Activated T-helper 2 cell treated with anti-CD3 and anti-CD28 coated beads, Interferon-gamma antibody, Interleukin-2, Interleukin-4, amounts not matched to agents 10 μg/mL and 5 μg/mL and 100 μg/mL, durations not matched to agents 14 hours and 24 hours and 36 hours (primary cell): ENCODE measurements at regions not wholly inside any gene's neighbourhood (a gene's known extent, or its start where the extent isn't known, plus 50 kb on each side); places are given as distances from the start of the nearest gene placed in this dataset.
"Not testable (repeated sequence)": the region's sequence is repeated elsewhere in the genome, so short reads cannot be mapped to it uniquely, and the experiment has no call there.

Experiments used
- DNase-seq: peaks from one replicate; pipeline ENCODE4 v3.0.0; 2021; ENCODE audit warnings: low spot score
- H3K27ac Mint-ChIP-seq: one replicate; pipeline ENCODE4 v1.8.0; 2021; ENCODE audit warnings: mixed read lengths
- H3K27me3 Mint-ChIP-seq: one replicate; pipeline ENCODE4 v1.8.0; 2021; ENCODE audit warnings: low read depth, mixed read lengths
- H3K36me3 Mint-ChIP-seq: one replicate; pipeline ENCODE4 v1.8.0; 2021; ENCODE audit warnings: low read depth, mixed read lengths
- H3K4me1 Mint-ChIP-seq: one replicate; pipeline ENCODE4 v1.8.0; 2021; ENCODE audit warnings: low read depth, mixed read lengths
- H3K4me3 Mint-ChIP-seq: one replicate; pipeline ENCODE4 v1.8.0; 2021; ENCODE audit warnings: low read depth, mild to moderate bottlenecking, moderate library complexity, mixed read lengths
- H3K9me3 Mint-ChIP-seq: one replicate; pipeline ENCODE4 v1.8.0; 2021; ENCODE audit warnings: mixed read lengths
- intact Hi-C: fragments of 100-400 bp; cut with micrococcal nuclease; formaldehyde crosslinking; loops from one replicate; pipeline ENCODE4 v1.15.1; 2023

GRCh38 chr2:7625392-7626138 lies 708.4 kb downstream of the RNF144A start:
- Mint-ChIP-seq H3K27me3 (no peaks in the 10 kb centered on the region), H3K9me3 (peaks cover 16% of the 10 kb centered on the region), H3K36me3 (peaks cover 15% of the 10 kb centered on the region), H3K4me1 (peaks cover 25% of the 10 kb centered on the region), H3K4me3 (no peak overlapping the region), H3K27ac (no peak overlapping the region)
- intact Hi-C loops: no loop called here
- no peak for DNase-seq

DNA sequence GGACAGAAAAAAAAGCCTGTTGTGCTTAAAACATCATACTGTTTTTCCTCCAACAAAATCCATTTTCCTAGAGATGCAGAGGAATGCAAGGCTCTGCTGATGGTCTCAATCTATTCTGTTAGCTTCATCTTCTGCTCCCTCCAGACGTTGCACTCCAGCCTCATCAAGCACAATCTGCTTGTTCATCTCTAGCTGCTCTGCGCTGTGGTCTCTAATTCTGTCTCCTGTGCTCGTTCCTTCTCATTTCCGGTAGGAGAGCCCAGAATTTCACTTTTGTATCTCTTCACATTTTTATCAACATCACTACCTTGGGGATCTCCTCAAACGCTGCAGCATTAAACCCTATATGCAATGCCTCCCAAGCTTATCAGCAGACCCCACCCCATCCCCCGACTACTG lies 708.9 kb downstream of the RNF144A start:
- no peak for DNase-seq
- Mint-ChIP-seq H3K9me3 (peaks cover 15% of the 10 kb centered on the region), H3K36me3 (peaks cover 13% of the 10 kb centered on the region), H3K4me3 (no peak overlapping the region), H3K27me3 (no peaks in the 10 kb centered on the region), H3K4me1 (peaks cover 20% of the 10 kb centered on the region), H3K27ac (no peak overlapping the region)
- intact Hi-C loops: no loop called here

DNA sequence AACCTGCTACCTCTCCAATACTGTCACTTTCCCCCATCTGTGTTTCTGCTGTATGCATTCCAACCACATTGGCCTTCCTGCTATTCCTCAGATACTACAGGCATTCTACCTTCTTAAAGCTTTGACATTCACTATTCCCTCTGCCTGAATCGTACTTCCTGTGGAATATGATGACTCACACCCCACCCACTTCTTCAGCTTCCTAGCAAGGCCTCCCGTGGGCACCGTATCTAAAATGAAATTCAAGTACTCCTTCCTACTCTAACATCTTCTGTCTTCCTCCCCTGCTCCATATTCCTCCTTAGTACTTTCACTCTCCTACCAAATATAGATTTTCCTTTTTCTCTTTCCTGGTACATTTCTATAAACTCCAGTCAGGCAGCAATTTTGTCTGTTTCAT lies 710.4 kb downstream of the RNF144A start:
- intact Hi-C loops: no loop called here
- Mint-ChIP-seq H3K4me1 (peaks cover 12% of the 10 kb centered on the region), H3K9me3 (peaks cover 17% of the 10 kb centered on the region), H3K27me3 (no peaks in the 10 kb centered on the region), H3K4me3 (no peak overlapping the region), H3K27ac (no peak overlapping the region), H3K36me3 (peaks cover 13% of the 10 kb centered on the region)
- no peak for DNase-seq

DNA sequence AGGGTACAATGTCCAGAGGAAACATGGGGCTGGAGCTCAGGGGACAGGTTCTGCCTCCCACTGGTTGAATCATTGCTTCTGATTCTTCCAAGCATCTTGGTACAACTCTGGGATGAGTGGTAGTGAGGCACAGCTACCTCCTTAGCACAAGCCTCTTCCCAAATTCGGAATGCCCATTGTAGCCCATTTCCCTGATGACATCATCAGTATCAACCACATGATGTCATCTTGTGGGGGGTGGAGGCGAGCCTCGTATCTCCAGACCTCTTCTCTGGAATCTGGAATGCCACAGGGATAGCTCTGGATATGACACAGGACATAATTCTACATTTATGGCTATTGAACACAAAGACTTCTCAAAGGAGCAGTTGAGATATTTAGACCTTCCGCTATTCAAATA lies 715.2 kb downstream of the RNF144A start:
- H3K9me3 Mint-ChIP-seq: peaks cover 20% of the 10 kb centered on the region
- H3K36me3 Mint-ChIP-seq: peaks cover 10% of the 10 kb centered on the region
- intact Hi-C loops: no loop called here
- H3K27me3 Mint-ChIP-seq: no peaks in the 10 kb centered on the region
- no peaks in the 10 kb centered on the region for H3K4me1 Mint-ChIP-seq
- no peak overlapping the region for H3K27ac Mint-ChIP-seq
- H3K4me3 Mint-ChIP-seq: no peak overlapping the region
- DNase-seq: no peak

DNA sequence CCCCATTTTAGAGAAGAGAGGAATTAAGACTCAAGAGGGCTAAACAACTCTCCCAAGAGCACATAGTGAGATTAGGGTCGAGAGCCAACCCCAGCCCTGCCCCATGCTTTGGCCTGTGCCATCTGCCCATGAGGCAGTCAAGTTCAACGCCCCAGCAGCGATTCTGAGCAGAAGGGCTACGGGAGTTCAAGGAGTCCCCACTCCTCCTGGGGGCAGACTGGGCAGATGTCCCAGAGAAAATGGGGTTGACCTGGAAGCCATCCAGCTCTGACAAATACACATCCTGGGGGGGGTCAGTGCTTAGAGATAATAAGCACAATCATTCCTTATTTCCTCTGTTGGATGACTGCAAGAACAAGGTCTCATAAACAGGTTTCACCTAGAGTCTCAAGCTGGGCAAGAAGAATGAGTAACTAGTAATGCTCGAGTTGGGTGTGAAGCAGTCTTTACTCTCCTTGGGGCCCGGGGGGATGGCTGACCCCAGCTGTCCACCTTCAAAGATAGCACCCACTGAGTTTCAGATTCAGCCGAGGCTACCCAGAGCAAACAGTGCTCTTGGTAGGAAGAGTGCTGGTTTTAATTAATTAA lies 716.4 kb downstream of the RNF144A start:
- H3K27me3 Mint-ChIP-seq: no peaks in the 10 kb centered on the region
- H3K9me3 Mint-ChIP-seq: peaks cover 23% of the 10 kb centered on the region
- H3K4me1 Mint-ChIP-seq: no peaks in the 10 kb centered on the region
- H3K27ac Mint-ChIP-seq: no peak overlapping the region
- H3K4me3 Mint-ChIP-seq: no peak overlapping the region
- intact Hi-C loops: no loop called here
- no peak for DNase-seq
- H3K36me3 Mint-ChIP-seq: peaks cover 10% of the 10 kb centered on the region

GRCh38 chr2:7634409-7634808 lies 717.2 kb downstream of the RNF144A start:
- no peak overlapping the region for H3K4me3 Mint-ChIP-seq
- peaks cover 24% of the 10 kb centered on the region for H3K9me3 Mint-ChIP-seq
- DNase-seq: no peak
- peaks cover 10% of the 10 kb centered on the region for H3K36me3 Mint-ChIP-seq
- intact Hi-C loops: no loop called here
- H3K27me3 Mint-ChIP-seq: no peaks in the 10 kb centered on the region
- H3K27ac Mint-ChIP-seq: no peak overlapping the region
- H3K4me1 Mint-ChIP-seq: no peaks in the 10 kb centered on the region

GRCh38 chr2:7639476-7639875 lies 722.3 kb downstream of the RNF144A start:
- H3K27ac Mint-ChIP-seq: no peak overlapping the region

DNA sequence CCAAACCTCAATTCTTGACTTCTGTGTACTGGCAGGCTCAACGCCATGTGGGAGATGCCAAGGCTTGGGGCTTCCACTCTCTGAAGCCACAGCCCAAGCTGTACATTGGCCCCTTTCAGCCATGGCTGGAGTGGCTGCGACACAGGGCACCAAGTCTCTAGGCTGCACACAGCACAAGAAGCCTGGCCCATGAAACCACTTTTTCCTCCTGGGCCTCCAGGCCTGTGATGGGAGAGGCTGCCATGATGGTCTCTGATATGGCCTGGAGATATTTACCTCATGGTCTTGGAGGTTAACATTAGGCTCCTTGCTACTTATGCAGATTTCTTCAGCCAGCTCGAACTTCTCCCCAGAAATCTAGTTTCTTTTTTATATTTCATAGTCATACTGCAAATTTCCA lies 724.1 kb downstream of the RNF144A start:
- intact Hi-C loops: not testable (repeated sequence)

More at GRCh38 chr2:7639476-7639875, 722.3 kb downstream of the RNF144A start:
- Mint-ChIP-seq H3K27me3 (no peaks in the 10 kb centered on the region), H3K9me3 (peaks cover 47% of the 10 kb centered on the region), H3K4me1 (no peaks in the 10 kb centered on the region), H3K4me3 (no peak overlapping the region), H3K36me3 (peaks cover 27% of the 10 kb centered on the region)
- no peak for DNase-seq
- intact Hi-C loops: no loop called here

DNA sequence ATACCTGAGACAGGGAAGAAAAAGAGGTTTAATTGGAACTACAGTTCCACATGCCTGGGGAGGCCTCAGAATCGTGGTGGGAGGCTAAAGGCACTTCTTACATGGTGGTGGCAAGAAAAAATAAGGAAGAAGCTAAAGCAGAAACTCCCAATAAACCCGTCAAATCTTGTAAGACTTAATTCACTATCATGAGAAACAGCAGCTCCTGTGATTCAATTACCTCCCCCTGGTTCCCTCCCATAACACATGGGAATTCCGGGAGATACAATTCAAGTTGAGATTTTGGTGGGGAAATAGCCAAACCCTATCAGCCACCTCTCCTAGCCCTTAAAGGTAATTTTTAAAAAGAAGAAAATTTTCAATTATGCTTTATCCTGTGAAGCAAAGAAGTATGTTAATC lies 728.8 kb downstream of the RNF144A start:
- Mint-ChIP-seq H3K36me3 (peaks cover 54% of the 10 kb centered on the region), H3K9me3 (peaks cover 66% of the 10 kb centered on the region), H3K27me3 (no peaks in the 10 kb centered on the region), H3K4me1 (peaks cover 12% of the 10 kb centered on the region), H3K27ac (no peak overlapping the region), H3K4me3 (no peak overlapping the region)
- intact Hi-C loops: no loop called here
- no peak for DNase-seq

More for the DNA sequence above, 724.1 kb downstream of the RNF144A start:
- H3K9me3 Mint-ChIP-seq: peaks cover 54% of the 10 kb centered on the region
- not testable (repeated sequence) for H3K4me3 Mint-ChIP-seq, H3K27ac Mint-ChIP-seq, DNase-seq, H3K27me3 Mint-ChIP-seq, H3K4me1 Mint-ChIP-seq
- H3K36me3 Mint-ChIP-seq: peaks cover 35% of the 10 kb centered on the region

DNA sequence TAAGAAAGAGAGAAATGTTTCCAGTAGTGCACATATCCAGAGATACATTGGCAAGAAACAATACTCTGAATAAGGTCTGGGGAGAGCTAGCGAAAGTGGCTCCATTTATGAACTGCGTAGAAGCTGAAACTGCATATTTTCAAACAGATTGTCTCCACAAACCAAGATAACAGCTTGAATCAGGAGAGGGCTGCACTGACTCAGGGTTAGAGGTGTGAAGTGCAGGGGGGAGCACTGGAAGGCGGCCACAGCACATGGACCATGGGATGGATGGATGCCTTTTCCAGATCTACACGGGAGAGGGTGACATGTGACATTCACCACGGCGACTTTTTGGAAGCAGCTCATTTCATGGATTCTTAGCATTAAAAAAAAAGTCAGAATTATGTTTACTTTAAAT lies 729.4 kb downstream of the RNF144A start:
- Mint-ChIP-seq H3K4me3 (no peak overlapping the region), H3K27me3 (no peaks in the 10 kb centered on the region), H3K9me3 (peaks cover 66% of the 10 kb centered on the region), H3K36me3 (peaks cover 55% of the 10 kb centered on the region), H3K4me1 (peaks cover 12% of the 10 kb centered on the region), H3K27ac (no peak overlapping the region)
- no peak for DNase-seq
- intact Hi-C loops: no loop called here

GRCh38 chr2:7648221-7648795 lies 731.1 kb downstream of the RNF144A start:
- Mint-ChIP-seq H3K9me3 (peaks cover 62% of the 10 kb centered on the region), H3K27me3 (no peaks in the 10 kb centered on the region), H3K27ac (no peak overlapping the region), H3K4me1 (peaks cover 12% of the 10 kb centered on the region), H3K4me3 (no peak overlapping the region), H3K36me3 (peaks cover 48% of the 10 kb centered on the region)
- DNase-seq: no peak
- intact Hi-C loops: no loop called here

- H3K36me3 Mint-ChIP-seq: peaks cover 54% of the 10 kb centered on the region
- H3K4me3 Mint-ChIP-seq: no peak overlapping the region
- no peaks in the 10 kb centered on the region for H3K27me3 Mint-ChIP-seq
- no peak overlapping the region for H3K27ac Mint-ChIP-seq
- DNase-seq: no peak
- peaks cover 12% of the 10 kb centered on the region for H3K4me1 Mint-ChIP-seq
- intact Hi-C loops: no loop called here
- peaks cover 61% of the 10 kb centered on the region for H3K9me3 Mint-ChIP-seq
Measured at GRCh38 chr2:7649461-7650228, 732.4 kb downstream of the RNF144A start.

DNA sequence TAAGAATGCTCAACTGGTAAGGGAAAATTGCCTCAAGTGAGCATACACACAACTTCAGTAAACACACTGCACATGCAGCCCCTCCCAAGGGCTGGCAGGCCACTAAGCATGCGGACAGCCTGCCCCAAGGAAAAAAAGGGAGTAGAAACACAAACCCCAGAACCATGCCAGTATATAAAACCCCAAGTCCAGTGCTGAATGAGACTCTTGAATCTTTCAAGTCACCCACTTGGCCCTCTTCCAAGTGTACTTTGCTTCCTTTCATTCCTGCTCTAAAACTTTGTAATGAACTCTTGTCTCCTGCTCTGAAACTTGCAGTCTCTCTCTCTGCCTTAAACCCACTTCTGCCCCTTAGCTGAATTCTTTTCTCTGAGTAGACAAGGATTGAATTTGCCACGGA lies 736.4 kb downstream of the RNF144A start:
- no peaks in the 10 kb centered on the region for H3K27me3 Mint-ChIP-seq
- DNase-seq: no peak
- H3K36me3 Mint-ChIP-seq: peaks cover 53% of the 10 kb centered on the region
- H3K4me1 Mint-ChIP-seq: peaks cover 17% of the 10 kb centered on the region
- no peak overlapping the region for H3K4me3 Mint-ChIP-seq
- no peak overlapping the region for H3K27ac Mint-ChIP-seq
- intact Hi-C loops: no loop called here
- H3K9me3 Mint-ChIP-seq: peaks cover 69% of the 10 kb centered on the region
